Neural progenitor cell (in vitro differentiated cells): ENCODE measurements at regions not wholly inside any gene's neighbourhood (a gene's known extent, or its start where the extent isn't known, plus 50 kb on each side); places are given as distances from the start of the nearest gene placed in this dataset.

Source experiments
- EZH2 ChIP-seq: fragments of 200-600 bp; sonication (generic); IDR thresholded peaks from 2 replicates; pipeline ENCODE4 v1.6.1; 2017; ENCODE audit warnings: antibody characterized with exemption, mild to moderate bottlenecking, moderate library complexity
- EZH2phosphoT487 ChIP-seq: fragments of 200-600 bp; sonication (generic); IDR thresholded peaks from 2 replicates; pipeline ENCODE4 v1.6.1; 2017; ENCODE audit warnings: antibody characterized with exemption
- TF ChIP-seq, protein P1 (sequence below): fragments of 200-600 bp; sonication (generic); IDR thresholded peaks from 2 replicates; pipeline ENCODE4 v1.5.1; 2017; ENCODE audit warnings: antibody characterized with exemption, mild to moderate bottlenecking

DNA sequence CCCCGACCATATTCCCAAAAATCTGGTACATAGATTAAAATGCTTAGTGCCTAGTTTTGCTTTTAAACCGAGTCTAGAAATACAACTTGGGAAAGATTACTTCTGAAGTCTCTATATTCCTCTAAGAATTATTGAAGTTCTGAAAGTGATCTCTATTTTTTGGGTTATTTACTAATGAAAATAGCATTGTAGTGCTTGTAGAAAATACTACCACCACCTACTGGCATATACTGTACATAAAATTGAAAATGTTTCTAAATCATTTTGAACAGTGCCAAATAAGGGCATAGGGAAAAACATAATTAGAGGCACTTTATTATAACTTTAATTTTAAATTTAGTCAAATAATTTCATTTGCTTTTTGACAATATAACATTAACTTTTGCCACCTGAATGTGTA, 1399.6 kb upstream of the ZEB2 start:
- TF ChIP-seq EZH2, result no peak
- no peak for TF ChIP-seq EZH2phosphoT487
- TF ChIP-seq, protein P1, sequence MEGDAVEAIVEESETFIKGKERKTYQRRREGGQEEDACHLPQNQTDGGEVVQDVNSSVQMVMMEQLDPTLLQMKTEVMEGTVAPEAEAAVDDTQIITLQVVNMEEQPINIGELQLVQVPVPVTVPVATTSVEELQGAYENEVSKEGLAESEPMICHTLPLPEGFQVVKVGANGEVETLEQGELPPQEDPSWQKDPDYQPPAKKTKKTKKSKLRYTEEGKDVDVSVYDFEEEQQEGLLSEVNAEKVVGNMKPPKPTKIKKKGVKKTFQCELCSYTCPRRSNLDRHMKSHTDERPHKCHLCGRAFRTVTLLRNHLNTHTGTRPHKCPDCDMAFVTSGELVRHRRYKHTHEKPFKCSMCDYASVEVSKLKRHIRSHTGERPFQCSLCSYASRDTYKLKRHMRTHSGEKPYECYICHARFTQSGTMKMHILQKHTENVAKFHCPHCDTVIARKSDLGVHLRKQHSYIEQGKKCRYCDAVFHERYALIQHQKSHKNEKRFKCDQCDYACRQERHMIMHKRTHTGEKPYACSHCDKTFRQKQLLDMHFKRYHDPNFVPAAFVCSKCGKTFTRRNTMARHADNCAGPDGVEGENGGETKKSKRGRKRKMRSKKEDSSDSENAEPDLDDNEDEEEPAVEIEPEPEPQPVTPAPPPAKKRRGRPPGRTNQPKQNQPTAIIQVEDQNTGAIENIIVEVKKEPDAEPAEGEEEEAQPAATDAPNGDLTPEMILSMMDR, result no peak
